Mesodermal cell (in vitro differentiated cells): ENCODE measurements at regions not wholly inside any gene's neighbourhood (a gene's known extent, or its start where the extent isn't known, plus 50 kb on each side); places are given as distances from the start of the nearest gene placed in this dataset.

ENCODE experiments used
- H3K27ac ChIP-seq: 2 replicates; pipeline ENCODE4 v1.7.0; 2013; ENCODE audit warnings: mild to moderate bottlenecking, low read depth, low read length, moderate library complexity; ENCODE audit not compliant: severe bottlenecking
- H3K36me3 ChIP-seq: 2 replicates; pipeline ENCODE4 v1.7.1; 2013; ENCODE audit warnings: mild to moderate bottlenecking, low read length, moderate library complexity; ENCODE audit not compliant: control insufficient read depth, insufficient read depth
- H3K4me1 ChIP-seq: one replicate; pipeline ENCODE4 v1.7.1; 2013; ENCODE audit warnings: mild to moderate bottlenecking, low read length; ENCODE audit not compliant: insufficient read depth, control insufficient read depth, poor library complexity, severe bottlenecking
- H3K4me3 ChIP-seq: 2 replicates; pipeline ENCODE4 v1.7.0; 2013; ENCODE audit warnings: low read length, control low read depth, mild to moderate bottlenecking; ENCODE audit not compliant: insufficient read depth, poor library complexity, severe bottlenecking; ENCODE audit errors: extremely low read depth
- H3K9me3 ChIP-seq: 2 replicates; pipeline ENCODE4 v1.7.1; 2013; ENCODE audit warnings: mild to moderate bottlenecking, low read length, moderate library complexity; ENCODE audit not compliant: control insufficient read depth
- WGBS, 2 experiments: methylation state at CpG; one replicate each; pipeline ENCODE4 v1.1.5; 2013; ENCODE audit warnings: missing lambda C conversion rate in 2 of 2; ENCODE audit not compliant: insufficient coverage in 2 of 2; 5-methylcytosine and 5-hydroxymethylcytosine counted together

- Histone ChIP-seq H3K4me1 (no peaks in the 10 kb centered on the region), H3K27ac (no peak overlapping the region), H3K9me3 (no peaks in the 10 kb centered on the region), H3K4me3 (no peak overlapping the region), H3K36me3 (no peaks in the 10 kb centered on the region)
- 90% methylated on average over 4 of the region's 6 CpGs; no CpG with 5 or more reads in 1 of the 2 experiments for WGBS, 2 experiments
Observed at GRCh38 chr1:209010475-209011230, 572.9 kb upstream of the CAMK1G start.

DNA sequence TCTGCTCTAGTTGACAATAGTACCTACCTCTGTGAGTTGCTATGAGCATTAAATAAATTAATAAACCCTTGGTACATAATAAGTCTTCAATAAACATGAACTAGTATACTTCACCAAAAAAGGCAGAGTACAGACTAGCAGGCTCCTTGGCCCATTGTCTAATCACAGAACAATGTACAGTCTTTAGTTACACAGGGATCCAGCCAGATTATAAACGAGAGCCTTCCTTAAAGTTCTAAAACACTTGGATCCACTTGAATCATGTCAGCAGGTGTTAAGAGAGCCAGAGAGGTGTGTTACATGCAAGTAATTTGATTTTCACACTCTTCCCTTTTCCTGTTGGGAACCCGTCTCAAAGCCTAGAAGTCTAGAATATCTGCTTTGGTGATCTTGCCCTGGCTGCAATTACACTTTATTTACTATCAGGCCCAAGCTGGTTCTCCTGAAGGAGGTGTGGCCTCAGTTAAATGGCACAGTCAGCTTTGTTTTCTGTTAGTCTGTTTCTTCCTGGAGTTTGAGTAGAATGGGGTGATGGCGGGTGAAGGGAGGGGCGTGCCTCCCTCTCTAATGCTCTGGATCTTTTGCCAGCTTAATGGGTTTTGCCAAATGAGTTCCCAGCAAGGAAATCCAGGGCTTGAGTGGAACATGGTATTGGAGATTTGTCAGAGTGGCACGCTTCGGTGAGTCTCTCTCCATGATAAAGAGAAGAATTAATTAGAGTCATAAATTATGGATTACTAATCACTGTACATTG lies 570.9 kb upstream of the CAMK1G start:
- H3K4me3 ChIP-seq = no peak overlapping the region
- WGBS, 2 experiments = 93% methylated on average over 3 of the region's 6 CpGs
- no peaks in the 10 kb centered on the region for H3K36me3 ChIP-seq
- H3K9me3 ChIP-seq = no peaks in the 10 kb centered on the region
- no peak overlapping the region for H3K27ac ChIP-seq
- H3K4me1 ChIP-seq = no peaks in the 10 kb centered on the region

DNA sequence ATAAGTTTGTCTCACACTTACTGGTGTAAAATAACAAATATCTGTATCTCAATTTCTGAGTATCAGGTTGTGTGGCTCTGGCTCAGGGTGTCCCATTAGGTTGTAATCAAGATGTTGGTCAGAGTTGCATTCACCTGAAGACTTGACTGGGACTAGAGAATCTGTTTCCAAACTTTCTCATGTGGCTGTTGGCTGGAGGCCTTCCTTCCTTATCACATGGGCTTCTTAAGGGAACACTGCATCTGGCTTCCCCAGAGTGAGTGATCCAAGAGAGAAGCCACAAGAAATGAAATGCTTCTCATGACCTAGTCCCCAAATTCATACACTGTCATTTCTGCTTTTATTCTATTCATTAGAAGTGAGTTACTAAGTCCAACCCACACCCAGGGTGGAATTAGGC lies 568.4 kb upstream of the CAMK1G start:
- H3K9me3 ChIP-seq = no peaks in the 10 kb centered on the region
- no peak overlapping the region for H3K4me3 ChIP-seq
- no peaks in the 10 kb centered on the region for H3K36me3 ChIP-seq
- no peaks in the 10 kb centered on the region for H3K4me1 ChIP-seq
- no peak overlapping the region for H3K27ac ChIP-seq

DNA sequence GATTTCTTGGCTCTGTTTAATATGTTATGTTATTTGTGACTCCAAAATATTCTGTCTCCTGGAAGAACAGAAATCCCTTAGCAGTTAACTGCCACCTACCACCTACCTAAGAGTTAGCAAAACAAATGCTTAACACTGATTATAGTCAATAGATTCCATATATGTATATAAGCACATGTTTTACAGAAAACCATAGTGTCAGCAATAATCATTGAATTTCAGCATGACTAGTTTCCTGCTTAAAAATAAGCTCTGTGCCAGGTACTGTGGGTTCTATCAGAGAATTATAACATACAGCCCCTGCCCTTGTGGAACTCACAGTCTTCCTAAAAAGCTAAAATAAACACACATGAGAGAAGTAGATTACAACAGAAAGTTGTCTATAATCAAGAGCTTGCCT lies 561.9 kb upstream of the CAMK1G start:
- Histone ChIP-seq H3K36me3 (no peaks in the 10 kb centered on the region), H3K9me3 (no peaks in the 10 kb centered on the region), H3K27ac (no peak overlapping the region), H3K4me3 (no peak overlapping the region), H3K4me1 (no peaks in the 10 kb centered on the region)

DNA sequence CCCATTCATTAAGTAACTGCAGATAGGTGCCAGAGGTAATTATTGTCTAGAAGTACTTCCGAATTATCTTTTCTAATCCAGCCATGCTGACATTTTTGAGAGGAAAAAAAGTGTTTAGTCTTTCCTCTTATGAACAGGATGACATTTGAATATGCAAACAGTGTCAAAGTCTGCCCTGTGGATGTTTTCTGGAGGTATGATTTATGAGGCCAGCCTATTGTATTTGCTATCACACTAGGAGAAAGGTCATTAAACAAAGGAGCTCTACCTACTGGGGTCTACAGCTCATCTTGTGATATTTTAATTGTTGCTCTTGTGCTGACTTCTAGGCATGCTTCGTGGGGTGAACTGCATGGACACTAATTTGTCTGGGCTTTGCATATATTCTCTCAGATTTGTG lies 559.7 kb upstream of the CAMK1G start:
- Histone ChIP-seq H3K36me3 (no peaks in the 10 kb centered on the region), H3K9me3 (no peaks in the 10 kb centered on the region), H3K4me3 (no peak overlapping the region), H3K27ac (no peak overlapping the region), H3K4me1 (no peaks in the 10 kb centered on the region)
- 100% methylated on average over 1 of the region's 2 CpGs; no CpG with 5 or more reads in 1 of the 2 experiments for WGBS, 2 experiments

DNA sequence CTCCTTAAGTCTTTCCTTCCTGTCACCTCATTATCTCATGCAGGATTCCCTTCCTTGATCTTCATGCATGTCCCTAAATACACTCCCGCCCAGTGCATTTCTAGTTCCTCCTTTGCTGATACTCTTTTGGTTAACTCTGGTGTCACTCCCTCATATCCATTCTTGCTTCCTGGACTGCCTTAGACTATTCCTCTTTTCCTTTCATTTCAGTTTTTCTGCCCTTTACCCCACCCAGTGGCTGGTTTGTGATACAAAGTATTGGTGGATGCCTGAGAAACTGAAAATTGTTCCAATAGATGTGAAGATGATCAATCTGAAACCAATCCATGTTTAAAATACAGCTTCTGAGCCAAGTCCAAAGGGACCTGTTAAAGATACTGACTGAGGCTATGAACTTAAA lies 553.8 kb upstream of the CAMK1G start:
- no peaks in the 10 kb centered on the region for H3K9me3 ChIP-seq
- H3K27ac ChIP-seq = no peak overlapping the region
- no peaks in the 10 kb centered on the region for H3K4me1 ChIP-seq
- 100% methylated on average over 1 of the region's 1 CpG for WGBS, 2 experiments
- H3K4me3 ChIP-seq = no peak overlapping the region
- H3K36me3 ChIP-seq = no peaks in the 10 kb centered on the region

DNA sequence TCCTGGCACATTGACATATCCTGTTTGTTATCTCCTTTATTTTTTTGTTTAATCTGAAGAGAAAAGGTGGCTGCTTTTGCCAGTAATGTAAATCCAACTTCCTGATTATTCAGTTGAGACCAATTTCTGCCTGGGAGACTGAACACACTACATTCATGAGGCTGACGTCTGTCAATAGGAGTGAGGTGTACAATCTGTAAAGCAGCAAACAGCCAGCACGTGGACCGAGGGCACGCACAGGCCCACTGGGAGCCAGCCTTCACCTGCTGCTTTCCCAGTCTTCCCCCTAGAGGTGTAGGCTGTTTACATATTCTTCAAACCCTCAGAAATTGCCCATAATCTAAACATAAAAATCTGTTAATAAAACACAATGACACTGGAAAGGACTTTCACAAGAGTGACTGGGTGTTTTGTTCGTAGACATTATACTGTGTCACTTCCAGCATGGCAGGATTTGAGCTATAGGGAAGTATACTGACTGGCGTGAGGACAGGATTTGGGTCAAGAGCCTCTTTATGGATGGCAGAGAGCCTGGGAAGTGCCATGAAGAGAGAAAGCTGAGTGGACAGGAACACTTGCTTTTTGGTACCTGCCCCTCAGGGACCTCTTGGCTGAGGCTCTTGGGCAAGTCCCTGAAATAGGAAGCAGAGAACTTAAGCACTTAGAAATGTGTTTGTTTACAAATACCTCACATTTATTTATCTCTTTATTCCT lies 552.9 kb upstream of the CAMK1G start:
- no peaks in the 10 kb centered on the region for H3K36me3 ChIP-seq
- 80 to 93% methylated on average over 2 to 4 of the region's 6 CpGs for WGBS, 2 experiments
- no peaks in the 10 kb centered on the region for H3K9me3 ChIP-seq
- no peak overlapping the region for H3K4me3 ChIP-seq
- no peak overlapping the region for H3K27ac ChIP-seq
- H3K4me1 ChIP-seq = no peaks in the 10 kb centered on the region

DNA sequence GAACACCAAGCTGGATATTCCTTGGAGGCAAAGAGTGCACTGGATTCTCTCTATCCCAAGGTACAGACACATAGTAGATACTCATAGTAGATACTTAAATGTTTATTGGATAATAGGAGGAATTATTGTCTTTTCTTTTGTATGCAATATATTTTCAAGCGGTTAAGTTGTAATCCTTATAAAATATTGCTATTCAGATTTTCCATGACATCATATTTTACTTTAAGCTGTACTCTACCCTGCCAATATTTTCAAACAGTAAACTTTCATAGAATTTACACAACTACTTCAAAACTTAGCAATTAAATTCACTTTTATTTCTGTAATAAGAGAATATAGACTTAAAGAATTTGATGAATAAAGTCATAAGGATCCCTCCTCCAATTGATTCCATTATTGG lies 546.5 kb upstream of the CAMK1G start:
- no peak overlapping the region for H3K27ac ChIP-seq
- no CpG with 5 or more reads among the region's 1 CpG for WGBS, 2 experiments
- H3K4me3 ChIP-seq = no peak overlapping the region
- H3K36me3 ChIP-seq = no peaks in the 10 kb centered on the region
- H3K9me3 ChIP-seq = no peaks in the 10 kb centered on the region
- peaks cover 4% of the 10 kb centered on the region for H3K4me1 ChIP-seq

DNA sequence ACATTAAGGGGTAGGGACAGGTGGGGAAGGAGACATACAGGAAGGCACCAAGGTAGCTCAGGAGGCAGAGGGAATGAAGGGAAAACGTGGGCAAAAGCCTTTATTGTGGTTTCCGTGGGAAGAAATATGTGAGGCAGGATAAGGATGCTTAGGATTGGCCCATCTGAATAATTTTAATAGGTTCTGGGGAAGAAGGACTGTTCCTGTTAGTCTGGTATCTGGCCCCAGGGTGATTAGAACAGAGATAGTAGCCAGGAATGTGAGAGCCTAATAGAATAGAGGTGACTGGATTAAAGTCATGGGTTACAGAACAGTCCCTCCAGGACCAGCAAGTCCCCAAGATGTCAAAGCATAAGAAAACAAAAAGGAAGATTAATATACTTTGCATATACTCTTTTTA lies 545.2 kb upstream of the CAMK1G start:
- H3K27ac ChIP-seq = no peak overlapping the region

DNA sequence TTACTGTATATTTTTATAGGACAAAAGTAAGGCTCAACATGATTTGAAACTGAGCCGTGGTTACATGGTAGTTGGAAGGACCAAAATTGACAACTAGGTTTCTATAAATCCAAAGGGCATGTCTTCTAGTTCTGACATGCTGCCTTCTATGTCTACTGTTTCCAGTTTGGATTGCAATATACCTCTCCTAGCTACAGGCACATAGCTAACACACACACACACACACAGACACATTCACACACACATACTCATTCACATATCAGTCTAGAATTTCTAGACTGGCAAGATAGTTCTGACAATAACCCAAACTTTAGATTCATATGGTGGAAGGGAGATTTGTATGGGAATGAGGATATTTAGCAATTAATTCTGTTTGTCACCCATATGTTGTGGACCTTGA lies 544.8 kb upstream of the CAMK1G start:
- 100% methylated on average over 1 of the region's 1 CpG for WGBS, 2 experiments
- no peak overlapping the region for H3K4me3 ChIP-seq
- no peaks in the 10 kb centered on the region for H3K9me3 ChIP-seq
- no peaks in the 10 kb centered on the region for H3K36me3 ChIP-seq
- H3K27ac ChIP-seq = no peak overlapping the region
- H3K4me1 ChIP-seq = peaks cover 4% of the 10 kb centered on the region

More for the DNA sequence above, 545.2 kb upstream of the CAMK1G start:
- H3K4me1 ChIP-seq = peaks cover 4% of the 10 kb centered on the region
- WGBS, 2 experiments = 48 to 60% methylated on average over 2 of the region's 2 CpGs
- no peaks in the 10 kb centered on the region for H3K36me3 ChIP-seq
- no peaks in the 10 kb centered on the region for H3K9me3 ChIP-seq
- H3K4me3 ChIP-seq = no peak overlapping the region

DNA sequence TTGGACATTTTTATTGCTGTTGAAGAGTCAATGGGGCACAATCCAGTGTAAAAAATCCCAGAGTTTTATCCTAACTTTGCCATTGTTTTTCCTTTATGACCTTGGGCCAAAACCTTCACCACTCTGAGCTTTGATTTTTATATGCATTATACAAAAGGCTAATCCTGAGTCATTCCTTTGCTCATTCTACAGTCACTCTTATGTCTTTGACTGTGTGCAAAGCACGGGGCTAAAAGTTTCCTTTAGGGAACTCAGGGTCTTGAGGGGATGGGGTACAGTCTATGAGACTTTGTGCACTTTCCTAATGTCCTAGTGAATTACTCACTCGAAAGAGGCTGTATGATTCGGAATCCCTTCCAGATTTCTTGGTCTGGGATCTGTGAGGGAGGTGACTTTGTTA lies 543.2 kb upstream of the CAMK1G start:
- Histone ChIP-seq H3K9me3 (no peaks in the 10 kb centered on the region), H3K4me1 (peaks cover 4% of the 10 kb centered on the region), H3K36me3 (no peaks in the 10 kb centered on the region), H3K27ac (no peak overlapping the region), H3K4me3 (no peak overlapping the region)
- no CpG with 5 or more reads among the region's 3 CpGs for WGBS, 2 experiments
